ENCODE measurements at regions not wholly inside any gene's neighbourhood (a gene's known extent, or its start where the extent isn't known, plus 50 kb on each side); places are given as distances from the start of the nearest gene placed in this dataset.

GRCh38 chr2:45300026-45300750, 290.9 kb upstream of the SIX2 start:
- TF ChIP-seq CTCF (IDR thresholded peaks at IDR 0.05) (no peak), POLR2A (IDR thresholded peaks at IDR 0.05) (no peak)

Data from body of pancreas (tissue), 4 donors.